NCI-H526 (cell line): ENCODE measurements at regions not wholly inside any gene's neighbourhood (a gene's known extent, or its start where the extent isn't known, plus 50 kb on each side); places are given as distances from the start of the nearest gene placed in this dataset.

Experiments used
- DNase-seq, 2 experiments: peaks; one replicate each; lab custom pipeline; 2025; lab: John Stamatoyannopoulos, UW

- no peak for DNase-seq
Observed at GRCh38 chr3:71887256-71887655, 102.3 kb upstream of the PROK2 start.

DNA sequence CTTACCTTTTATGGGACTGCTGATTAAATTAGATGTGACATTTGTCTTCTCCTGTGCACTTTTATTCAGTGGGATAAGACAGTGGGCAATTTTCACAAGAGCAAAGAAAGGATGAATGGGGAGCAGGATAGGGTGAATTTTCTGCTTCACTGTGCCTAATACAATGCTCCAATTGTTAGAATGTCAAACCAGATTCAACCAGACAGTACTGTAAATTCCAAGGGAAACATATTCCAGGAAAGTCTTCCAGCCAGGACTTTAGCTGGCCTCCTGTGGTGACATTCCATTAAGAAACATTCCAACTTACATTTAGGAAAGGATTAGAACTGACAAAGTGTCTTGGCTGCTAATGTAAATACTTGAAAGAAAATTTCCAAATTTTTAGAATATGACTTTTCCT lies 100.1 kb upstream of the PROK2 start:
- DNase-seq = no peak

DNA sequence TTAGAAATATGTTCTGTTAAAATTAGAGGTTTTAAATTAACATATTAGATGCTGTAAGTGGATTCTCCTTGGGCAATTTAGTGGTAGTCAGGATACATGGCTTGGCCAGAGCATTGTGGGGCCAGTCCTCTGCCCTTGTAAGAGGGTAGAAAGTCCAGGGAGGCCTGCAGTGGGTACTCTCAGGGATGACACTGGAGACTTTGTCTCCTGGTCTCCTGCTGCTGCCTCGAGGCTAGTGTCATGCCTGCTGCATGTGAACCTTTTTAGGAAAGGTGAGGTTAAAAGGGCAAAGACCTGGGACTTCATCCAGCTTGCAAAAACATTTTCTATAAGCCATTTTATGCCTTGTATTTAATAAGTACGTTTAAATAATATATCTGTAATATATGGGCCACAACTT lies 96.8 kb upstream of the PROK2 start:
- DNase-seq = no peak

DNA sequence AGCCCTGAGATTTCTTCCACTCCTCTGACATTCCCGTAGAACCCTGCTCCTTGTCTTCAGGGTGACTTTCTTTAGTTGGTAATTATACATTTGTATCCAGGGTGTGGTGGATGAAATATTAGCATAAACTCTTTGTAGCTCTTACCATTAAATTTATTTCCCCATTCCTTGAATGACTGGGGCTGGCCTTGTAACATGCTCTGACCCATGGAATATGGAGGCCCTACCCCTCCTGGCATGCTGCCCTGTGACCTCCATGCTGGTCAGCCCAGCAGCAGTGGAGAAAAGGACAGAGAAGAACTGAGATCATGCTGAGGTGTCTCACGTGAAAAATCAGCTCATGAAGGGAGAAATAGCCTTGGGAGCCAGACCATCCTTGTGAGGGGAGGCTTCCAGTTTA lies 96.1 kb upstream of the PROK2 start:
- DNase-seq = no peak

- no peak for DNase-seq
Observed at GRCh38 chr3:71879089-71879488, 94.1 kb upstream of the PROK2 start.

- DNase-seq = no peak
Observed at GRCh38 chr3:71876135-71877105, 91.5 kb upstream of the PROK2 start.

DNA sequence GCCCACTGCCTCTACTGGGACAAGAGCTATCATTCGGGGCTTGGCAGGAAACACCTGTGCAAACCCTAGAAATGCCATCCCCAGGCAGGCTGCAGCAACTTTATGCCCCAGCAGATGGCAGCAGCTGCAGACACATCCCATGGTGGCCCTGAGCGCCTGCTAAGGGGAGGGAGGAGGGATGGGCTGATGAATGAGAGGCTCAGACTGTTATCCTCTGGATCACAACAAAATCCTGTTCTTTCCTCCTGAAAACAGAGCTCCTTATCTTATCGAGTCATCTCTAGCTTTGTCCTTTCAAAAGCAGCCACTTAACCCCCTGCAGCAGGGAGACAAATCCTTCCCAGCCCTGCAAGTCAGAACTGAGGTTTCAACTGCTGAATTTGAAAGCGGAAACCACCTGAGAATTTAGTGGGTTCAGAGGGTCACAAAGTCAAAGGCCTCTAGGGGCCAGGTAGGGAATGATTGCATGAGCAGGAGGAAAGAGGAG lies 90.6 kb upstream of the PROK2 start:
- peak; percentile 17 to 72 for DNase-seq

GRCh38 chr3:71874618-71875017 lies 89.7 kb upstream of the PROK2 start:
- no peak for DNase-seq

DNA sequence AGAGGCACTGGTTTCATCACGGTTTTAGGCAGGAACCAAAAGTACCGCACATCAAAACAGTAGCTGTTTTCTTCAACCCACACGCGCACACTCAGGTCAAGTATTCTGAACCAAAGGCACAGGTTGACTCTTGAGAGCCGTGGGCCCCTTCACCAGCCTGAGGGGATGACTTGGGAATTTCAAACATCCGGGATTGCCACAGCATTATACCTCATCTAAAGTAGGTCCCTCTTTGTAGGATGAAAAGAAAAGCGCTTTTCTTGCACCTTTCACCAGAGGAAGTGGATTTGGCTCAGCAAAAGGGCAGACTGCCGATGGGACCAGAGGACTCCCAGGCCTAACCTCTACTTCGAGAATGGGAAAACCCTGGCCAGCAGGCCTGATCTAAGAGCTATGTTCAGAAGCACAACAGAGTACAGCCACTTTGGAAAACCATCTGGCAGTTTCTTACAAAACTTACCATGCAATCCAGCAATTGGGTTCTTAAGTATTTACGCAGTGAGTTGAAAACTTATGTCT lies 88.2 kb upstream of the PROK2 start:
- no peak for DNase-seq

- no peak for DNase-seq
Observed at GRCh38 chr3:71872256-71872655, 87.3 kb upstream of the PROK2 start.

GRCh38 chr3:71870966-71871512 lies 86.1 kb upstream of the PROK2 start:
- no peak for DNase-seq

DNA sequence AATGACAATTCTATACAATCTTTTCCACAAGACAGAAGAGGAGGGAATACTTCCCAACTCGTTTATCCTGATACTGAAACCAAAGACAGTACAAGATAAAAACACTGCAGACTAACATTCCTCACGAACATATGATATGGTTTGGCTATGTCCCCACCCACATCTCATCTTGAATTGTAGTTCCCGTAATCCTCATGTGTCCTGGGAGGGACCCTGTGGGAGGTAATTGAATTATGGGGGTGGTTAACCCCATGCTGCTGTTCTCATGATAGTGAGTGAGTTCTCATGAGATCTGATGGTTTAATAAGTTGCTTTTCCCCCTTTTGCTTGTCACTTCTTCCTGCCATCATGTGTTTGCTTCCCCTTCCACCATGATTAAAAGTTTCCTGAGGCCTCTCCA lies 83.9 kb upstream of the PROK2 start:
- no peak for DNase-seq

GRCh38 chr3:71865727-71866126 lies 80.8 kb upstream of the PROK2 start:
- no peak for DNase-seq

DNA sequence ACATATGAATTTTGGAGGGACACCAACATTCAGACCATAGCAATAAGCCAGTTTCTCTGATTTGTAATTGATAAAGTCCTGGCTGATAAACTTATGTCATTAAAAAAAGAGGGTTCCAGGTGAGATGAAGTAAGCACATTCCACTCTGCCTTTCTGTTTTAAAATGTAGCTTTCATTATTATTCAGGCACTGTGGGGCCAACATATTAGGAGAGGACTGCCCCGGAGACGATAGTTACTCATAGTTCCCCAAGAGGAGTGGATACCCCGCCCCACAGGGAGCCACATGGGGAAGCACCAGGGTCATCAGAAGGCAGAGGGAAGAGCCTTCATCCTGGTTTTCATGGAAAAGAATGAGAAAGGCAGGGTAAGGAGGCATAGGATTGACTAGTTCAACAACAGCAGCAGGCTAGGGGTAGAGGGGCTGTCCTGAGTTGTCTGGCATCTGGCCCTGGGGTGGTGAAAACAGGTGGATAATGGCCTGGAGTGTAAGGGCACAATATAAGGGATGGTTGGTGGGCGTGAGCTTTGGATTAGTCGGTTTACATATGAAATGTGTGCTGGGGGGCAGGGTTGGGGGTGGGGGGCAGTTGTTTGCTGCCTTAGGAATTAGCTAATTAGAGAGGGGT lies 78.7 kb upstream of the PROK2 start:
- no peak for DNase-seq

DNA sequence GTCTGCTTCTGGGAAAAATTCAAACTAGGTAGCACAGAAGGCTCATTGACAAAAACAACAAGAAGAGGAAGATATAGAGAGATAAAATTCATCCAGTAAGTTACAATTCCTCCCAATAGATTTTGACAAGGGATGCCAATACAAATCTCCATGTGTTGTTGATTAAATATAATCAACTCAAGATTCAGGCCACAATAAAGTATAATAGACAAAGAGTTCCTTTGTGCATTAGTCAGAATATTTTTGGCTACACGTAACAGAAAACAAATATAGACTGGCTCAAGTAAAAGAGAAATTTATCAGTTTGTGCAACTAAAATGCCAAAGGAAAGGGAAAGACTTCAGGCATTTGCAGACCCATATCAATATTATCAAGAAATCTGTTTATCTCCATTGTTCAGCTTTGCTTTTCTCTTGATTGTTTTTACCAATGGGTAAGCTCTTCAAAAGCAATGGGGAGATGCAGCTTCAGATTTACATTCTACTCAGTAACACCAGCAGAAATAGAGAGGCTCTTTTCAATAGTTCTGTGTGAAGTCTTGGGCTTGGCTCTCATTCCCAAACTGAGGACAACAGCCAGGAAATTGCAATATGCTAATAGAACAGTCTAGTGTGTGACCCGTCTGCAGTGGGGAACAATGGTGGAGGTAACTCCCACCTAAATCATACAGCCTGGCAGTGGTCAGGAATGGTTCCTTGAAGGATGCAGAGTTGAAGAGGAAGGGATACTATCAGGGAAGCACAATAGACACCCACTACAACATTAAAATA lies 77.6 kb upstream of the PROK2 start:
- DNase-seq = no peak

DNA sequence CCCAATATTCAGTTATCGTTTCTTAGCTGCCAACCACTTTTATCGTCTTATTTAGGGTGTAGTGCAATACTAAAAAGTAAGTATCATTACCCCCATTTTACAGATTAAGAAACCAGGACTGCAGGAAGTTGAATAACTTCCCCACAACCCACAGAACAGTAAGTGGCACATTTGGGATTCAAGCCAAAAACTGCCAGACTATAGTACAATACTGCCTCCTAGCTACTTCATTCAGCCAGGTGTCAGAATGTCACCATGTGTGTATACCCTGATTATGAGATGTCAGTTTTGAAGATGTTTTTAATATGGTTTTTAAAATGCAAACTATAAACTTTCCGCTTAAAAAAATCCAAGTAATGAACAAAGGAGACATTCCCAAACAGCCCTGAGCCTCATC lies 74.2 kb upstream of the PROK2 start:
- peak; percentile 14 to 43 for DNase-seq

- no peak for DNase-seq
Observed at GRCh38 chr3:71858503-71859122, 73.7 kb upstream of the PROK2 start.

DNA sequence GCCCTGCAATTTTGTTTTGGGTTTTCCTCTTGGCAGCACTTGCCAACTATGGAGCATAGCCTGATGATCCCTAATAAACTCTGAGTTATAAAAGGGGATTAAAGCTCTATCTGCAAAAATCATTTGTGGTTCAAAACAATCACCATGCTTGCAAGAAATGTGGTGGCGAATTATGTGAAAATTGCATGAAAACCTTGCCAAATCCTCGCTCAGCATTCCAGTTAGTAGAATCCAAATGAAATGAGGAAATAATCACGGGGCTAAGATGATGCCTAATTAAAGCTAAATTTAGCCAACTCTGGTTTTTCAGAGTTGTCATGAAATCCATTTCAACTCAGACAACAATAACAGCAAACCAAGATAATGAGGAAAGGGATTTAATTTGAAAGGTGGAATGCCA lies 73.0 kb upstream of the PROK2 start:
- DNase-seq = no peak

GRCh38 chr3:71854706-71855105 lies 69.8 kb upstream of the PROK2 start:
- DNase-seq = no peak

DNA sequence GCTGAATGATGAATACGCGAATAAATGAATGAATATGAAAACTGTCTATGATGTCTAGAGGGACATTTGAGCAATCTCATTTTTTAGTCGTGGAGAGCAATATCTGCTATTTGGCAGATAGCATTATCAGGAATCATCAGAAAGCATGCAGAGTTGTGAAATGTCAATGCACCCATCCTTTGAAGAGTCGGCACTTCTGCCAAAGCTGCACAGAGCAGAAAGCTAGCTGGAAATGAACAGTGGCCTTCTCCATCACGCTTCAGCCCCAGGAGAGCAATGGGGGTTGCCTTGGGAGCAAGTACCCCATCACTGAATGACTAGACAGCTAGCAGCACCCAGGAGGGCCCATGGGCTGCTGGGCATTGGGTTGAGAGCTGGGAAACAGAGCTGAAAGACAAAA lies 69.1 kb upstream of the PROK2 start:
- no peak for DNase-seq

DNA sequence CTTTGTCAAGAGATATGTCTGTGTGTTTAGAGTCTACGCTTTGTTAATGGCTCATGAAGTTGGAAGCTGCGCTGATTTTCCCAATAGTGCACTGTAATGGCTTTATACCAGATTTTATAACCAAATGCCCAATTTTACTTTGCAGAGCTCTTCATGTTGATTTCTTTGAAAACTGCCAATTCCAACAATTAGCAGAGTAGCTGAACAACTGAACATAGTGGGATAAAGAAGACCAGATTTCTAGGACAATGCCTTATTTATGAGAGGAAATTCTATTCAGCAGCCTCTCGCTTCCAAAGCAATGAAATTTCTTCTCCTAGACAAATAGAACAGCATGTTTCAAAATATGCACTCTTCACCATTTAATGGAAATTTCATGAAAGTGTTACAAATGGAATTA lies 66.9 kb upstream of the PROK2 start:
- DNase-seq = no peak

- no peak for DNase-seq
Observed at GRCh38 chr3:71850654-71851053, 65.7 kb upstream of the PROK2 start.
